Lower leg skin (tissue), 3 donors: ENCODE measurements at regions not wholly inside any gene's neighbourhood (a gene's known extent, or its start where the extent isn't known, plus 50 kb on each side); places are given as distances from the start of the nearest gene placed in this dataset.

Experiments
- POLR2A ChIP-seq, 2 donors: fragments of 450-650 bp; IDR thresholded peaks; one replicate each; pipeline ENCODE4 v1.6.1; 2016 to 2017; ENCODE audit warnings: antibody characterized with exemption in 2 of 2, mild to moderate bottlenecking in 1 of 2, moderate library complexity in 1 of 2
- TF ChIP-seq, protein P1 (sequence below), 3 donors: fragments of 450-650 bp; IDR thresholded peaks; one replicate each; pipeline ENCODE4 v1.5.1; 2016; ENCODE audit warnings: antibody characterized with exemption in 3 of 3, mild to moderate bottlenecking in 3 of 3, moderate library complexity in 2 of 3

DNA sequence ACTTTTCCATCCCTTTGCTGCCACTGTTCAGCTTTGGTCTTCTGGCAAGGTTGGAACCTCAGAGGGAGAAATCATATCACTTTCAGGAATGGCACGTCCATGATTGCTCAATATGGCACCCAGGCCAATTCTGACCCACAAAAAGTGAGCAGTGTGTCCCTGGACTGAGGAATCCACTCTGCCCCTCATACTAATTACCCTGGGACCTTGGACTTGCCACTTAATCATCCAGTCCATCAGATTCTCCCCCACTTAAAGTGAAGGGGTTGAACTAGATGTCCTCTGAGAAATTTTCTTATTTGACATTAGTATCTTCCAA is 449.3 kb upstream of the CITED2 start:
- TF ChIP-seq, protein P1, sequence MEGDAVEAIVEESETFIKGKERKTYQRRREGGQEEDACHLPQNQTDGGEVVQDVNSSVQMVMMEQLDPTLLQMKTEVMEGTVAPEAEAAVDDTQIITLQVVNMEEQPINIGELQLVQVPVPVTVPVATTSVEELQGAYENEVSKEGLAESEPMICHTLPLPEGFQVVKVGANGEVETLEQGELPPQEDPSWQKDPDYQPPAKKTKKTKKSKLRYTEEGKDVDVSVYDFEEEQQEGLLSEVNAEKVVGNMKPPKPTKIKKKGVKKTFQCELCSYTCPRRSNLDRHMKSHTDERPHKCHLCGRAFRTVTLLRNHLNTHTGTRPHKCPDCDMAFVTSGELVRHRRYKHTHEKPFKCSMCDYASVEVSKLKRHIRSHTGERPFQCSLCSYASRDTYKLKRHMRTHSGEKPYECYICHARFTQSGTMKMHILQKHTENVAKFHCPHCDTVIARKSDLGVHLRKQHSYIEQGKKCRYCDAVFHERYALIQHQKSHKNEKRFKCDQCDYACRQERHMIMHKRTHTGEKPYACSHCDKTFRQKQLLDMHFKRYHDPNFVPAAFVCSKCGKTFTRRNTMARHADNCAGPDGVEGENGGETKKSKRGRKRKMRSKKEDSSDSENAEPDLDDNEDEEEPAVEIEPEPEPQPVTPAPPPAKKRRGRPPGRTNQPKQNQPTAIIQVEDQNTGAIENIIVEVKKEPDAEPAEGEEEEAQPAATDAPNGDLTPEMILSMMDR (IDR thresholded peaks at IDR 0.05), result no peak
- no peak for TF ChIP-seq POLR2A (IDR thresholded peaks at IDR 0.05)
